Fibroblast of skin of scalp (primary cell): ENCODE measurements at regions not wholly inside any gene's neighbourhood (a gene's known extent, or its start where the extent isn't known, plus 50 kb on each side); places are given as distances from the start of the nearest gene placed in this dataset.
"Not testable (repeated sequence)": the region's sequence is repeated elsewhere in the genome, so short reads cannot be mapped to it uniquely, and the experiment has no call there.

Experiments used
- DNase-seq: peaks from one replicate; pipeline ENCODE4 v3.0.0-alpha.2; 2013

DNA sequence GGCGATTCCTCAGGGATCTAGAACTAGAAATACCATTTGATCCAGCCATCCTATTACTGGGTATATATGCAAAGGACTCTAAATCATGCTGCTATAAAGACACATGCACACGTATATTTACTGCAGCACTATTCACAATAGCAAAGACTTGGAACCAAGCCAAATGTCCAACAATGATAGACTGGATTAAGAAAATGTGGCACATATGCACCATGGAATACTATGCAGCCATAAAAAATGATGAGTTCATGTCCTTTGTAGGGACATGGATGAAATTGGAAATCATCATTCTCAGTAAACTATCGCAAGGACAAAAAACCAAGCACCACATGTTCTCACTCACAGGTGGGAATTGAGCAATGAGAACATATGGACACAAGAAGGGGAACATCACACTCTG is 93.1 kb upstream of the NT5E start:
- DNase-seq = not testable (repeated sequence)

DNA sequence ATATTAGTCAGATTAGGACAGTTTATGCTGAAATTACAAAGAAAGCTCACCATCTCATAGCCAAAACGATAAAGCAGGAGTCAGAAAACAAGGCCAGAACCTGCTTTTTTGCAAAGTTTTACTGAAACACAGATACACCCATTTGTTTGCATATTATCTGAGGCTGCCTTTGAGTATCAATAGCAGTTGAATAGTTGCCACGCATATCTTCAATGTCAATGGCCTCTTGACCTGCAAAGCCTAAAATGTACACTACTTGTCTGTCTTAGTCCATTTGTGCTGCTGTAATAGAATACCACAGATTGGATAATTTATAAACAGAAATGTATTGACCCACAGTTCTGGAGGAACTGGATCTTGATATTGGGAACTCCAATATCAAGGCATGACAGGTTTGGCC is 94.1 kb upstream of the NT5E start:
- no peak for DNase-seq

DNA sequence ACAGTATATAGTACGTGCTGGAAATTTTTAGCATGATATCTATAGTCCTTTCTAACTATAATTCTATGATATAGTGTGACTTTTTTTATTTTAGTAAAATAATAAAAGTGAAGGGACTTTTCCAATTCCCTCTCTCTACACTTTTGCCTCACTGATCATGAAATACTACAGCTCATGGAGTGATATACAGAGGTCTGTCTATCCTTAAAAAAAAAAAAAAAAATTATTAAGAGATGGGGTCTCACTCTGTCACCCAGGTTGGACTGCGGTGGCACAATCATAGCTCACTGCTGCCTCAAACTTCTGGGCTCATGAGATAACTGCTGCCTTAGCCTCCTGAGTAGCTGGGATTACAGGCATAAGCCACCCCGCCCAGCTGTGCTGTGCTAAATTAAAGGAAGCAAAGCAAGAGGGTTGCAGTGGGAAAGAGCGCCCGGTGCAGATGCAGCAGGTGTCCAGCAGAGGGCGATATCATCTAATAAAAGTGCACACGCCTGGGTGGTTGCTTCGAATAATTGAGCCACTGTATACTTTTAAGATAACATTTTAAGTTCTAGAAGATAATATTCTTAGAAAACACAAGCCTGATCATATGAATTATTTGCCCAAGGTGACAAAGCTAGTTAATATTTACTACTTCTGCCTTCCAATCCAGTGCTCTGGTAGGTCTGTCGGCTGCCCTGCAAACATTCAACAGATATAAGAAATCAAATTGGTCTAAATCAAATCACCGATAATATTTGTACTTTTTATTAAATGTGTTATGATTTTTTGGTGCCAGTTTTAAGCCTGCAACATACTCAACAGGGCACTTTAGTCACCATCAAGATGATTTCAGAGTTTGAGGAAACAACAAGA is 94.9 kb upstream of the NT5E start:
- DNase-seq = peak; percentile 71

DNA sequence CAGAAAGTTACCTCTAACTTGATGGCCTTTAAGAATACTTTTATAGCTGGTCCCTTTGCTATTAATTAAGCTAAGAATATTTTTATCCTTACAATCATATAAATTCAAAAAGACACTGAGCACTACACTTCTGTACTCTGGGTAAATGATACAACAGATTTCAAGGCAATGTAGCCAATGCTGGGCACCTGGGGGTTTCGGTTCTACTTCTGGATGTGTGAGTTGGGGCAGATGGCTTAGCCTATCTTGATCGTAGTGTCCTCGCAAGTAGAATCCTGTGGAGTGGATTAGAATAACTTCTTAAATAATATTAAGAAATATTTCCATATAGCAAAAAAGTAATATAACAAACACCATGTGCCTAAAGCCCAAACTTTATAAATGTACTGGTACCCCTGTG is 96.9 kb upstream of the NT5E start:
- DNase-seq = no peak

DNA sequence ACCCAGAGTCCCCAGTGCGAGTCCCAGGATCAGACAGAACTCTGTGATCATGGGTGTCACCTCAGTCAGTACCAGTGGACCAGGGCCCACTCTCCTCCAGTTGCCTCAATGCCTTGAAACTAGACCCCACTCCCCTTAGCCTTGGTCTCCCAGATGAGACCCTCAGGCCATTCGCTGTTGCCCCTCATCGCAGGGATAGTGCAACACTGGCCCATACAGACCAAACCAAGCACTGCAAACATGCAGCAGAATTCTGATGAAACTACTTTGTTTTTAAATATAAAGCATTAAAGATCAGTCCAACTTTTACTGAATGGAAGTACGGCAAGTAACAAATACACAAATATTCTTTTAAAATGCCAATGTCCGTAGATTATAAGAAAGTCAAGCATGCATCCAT is 101.2 kb upstream of the NT5E start:
- peak; percentile 7 for DNase-seq

DNA sequence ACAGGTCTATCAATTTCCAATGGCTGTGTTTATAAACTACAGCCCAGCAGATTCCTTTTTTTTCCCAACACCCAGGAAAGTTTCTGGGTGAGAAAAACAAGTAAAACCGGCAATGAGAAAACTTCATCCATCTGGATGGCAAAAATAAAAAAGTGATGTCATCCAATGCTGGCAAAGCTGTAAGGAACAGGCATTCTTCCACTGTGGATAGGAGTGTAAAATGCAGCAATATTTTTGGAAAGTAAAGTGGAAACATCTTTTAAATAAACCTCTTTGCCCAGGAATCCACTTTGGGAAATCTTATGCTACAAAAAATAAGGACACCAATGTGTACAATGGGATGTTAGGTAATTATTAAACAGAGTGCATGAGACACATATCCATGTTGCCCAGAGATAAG is 102.1 kb upstream of the NT5E start:
- peak; percentile 14 for DNase-seq

DNA sequence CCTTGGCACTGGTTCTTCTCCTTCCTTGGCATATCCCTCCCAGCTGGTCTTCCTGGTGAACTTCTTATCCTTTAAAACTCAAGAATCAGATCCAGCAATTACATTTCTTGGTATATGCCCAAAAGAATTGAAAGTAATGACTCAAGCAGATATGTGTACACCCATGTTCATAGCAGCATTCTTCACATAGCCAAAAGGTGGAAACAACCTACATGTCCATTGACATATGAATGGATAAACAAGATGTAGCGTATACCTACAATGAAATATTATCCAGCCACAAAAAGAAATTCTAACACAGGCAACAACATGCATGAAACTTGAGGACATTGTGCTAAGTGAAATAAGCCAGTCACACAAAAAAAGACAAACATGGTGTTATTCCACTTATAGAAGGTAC is 103.7 kb upstream of the NT5E start:
- no peak for DNase-seq

DNA sequence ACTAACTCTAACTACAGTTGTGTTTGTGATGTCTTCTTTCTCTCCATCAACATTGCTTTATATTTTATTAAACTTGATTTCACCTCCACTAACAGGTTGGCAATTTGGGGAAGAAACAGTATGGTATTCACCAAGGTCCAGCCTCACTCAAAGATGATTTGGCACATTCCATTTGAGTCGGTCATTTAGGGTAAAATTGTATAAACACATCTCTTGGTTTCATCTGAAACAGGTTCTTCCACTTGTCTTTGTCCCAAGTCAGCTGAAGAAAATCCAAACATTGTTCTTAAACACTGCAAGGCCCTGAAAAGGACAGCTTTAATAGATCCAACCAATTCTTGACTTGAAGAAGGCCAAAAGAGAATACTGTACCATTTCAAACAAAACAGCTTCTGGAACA is 104.9 kb upstream of the NT5E start:
- no peak for DNase-seq

DNA sequence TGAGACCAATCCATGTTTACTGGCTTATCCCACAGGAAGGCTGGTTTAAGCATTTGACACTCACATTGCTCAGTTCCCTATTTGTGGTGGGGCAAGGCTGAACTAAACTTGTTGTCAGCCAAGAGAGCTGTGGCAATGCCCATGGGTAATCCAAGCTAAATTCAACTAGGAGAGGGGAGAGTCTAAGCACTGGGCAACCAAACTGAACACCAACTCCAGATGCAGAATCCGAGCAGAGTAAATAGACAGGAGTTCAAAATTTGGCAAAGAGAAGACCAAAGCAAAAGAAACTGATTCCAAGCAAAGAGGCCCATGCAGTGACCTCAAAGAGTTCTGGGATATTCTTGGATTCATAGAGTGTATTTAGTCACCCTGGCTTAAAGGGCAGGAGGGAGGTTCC is 106.5 kb upstream of the NT5E start:
- DNase-seq = no peak

DNA sequence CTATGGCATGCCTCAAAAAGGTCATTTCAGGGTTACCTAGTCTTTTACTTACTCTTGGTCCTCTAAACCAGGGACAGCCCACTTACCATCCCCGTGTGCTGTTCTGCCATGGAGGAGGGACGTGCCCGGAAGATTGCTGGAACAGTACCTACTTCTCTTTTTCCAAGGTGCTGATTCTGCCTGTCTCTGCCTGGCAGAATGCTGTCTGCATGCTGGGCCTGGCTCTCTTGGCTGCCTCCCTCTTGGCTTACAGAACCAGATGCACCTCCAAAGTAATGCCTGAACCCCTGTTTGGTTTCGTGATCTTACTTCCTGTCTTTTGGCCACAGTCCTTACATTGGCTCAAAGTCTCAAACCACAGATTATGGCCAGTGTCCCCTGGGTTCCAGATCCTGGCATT is 120.7 kb upstream of the NT5E start:
- DNase-seq = no peak

DNA sequence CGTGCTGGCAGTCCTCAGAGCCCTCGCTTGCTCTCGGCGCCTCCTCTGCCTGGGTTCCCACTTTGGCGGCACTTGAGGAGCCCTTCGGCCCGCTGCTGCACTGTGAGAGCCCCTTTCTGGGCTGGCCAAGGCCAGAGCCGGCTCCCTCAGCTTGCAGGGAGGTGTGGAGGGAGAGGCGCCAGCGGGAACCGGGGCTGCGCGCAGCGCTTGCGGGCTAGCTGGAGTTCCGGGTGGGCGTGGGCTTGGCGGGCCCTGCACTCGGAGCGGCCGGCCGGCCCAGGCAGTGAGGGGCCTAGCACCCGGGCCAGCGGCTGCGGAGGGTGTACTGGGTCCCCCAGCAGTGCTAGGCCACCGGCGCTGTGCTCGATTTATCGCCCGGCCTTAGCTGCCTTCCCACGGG is 124.1 kb upstream of the NT5E start:
- DNase-seq = not testable (repeated sequence)

DNA sequence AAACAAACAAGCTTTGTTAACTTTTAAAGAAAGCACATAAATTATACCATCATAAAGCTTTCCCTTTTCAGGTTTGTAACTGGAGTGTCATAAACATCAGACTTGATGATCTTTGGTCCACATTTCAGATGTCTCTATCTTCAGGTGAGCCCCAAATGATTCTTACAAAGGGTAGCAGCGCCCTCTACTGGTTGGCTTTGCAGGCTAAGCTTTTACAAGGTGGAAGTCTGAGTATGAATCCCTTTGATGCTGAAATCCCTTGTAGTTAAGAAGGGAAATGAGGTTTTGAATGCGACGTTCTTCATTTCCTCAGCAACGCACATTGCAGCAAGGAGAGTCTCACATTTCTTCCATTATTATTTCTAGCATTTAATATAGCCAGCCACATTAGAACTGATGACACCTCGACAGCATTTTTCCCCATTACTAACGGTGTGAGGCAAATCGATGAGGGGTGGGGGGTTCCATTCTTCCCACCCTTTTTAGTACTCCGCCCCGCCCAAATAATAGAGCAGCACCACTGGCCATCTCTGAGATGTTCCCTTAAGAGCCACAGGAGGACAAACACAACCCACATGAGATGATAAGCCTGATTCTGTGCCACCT is 126.3 kb upstream of the NT5E start:
- peak; percentile 77 for DNase-seq

DNA sequence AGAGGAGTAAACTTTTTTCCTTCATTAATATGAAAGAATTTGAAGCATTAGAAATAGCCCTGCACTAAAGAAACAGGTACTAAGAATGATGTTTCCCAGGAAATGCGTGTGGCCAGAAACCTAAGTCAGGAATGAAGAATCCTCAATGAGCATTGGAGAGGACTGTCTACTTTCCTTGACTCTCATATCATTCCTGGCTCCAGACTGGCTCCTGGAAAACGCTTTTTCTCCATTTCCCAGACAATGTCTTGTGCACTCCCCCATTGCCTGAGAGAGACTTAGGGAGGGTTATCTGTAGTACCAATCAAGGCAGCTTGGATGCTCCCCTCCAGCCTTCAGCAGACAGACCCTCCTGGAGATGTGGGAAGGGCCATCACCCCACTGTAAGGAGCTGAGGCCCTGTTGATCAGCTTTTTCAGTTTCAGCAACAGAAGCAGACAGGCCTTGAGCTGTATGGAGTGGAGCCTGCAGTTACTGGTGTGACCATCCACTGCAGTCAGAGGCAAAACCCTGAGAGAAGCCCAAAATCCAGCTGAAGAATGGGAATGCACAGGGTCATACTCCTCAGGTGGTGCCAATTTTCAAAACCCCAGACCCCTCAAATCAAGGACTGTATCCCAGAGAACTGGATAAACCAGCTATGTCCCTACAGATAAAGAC is 127.3 kb upstream of the NT5E start:
- no peak for DNase-seq

DNA sequence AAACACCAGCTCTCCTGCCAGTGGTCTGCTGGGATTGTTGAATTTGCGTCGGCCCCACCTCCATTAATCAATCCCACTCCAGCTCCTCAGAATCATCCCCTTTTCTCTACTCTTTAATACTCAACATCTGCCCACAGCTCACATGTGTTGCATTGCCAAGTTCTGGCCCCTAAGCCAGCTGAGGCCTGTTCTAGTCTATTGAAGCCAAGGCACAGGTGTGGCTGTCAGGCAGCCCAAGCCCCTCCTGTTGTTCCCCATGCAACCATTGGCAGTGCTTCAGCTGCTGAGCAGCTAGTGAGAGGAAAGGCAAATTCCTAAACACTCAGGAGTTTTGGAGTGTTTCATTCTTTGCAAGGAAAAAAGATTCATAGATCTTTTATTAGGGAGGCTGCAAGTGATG is 128.0 kb upstream of the NT5E start:
- DNase-seq = no peak

DNA sequence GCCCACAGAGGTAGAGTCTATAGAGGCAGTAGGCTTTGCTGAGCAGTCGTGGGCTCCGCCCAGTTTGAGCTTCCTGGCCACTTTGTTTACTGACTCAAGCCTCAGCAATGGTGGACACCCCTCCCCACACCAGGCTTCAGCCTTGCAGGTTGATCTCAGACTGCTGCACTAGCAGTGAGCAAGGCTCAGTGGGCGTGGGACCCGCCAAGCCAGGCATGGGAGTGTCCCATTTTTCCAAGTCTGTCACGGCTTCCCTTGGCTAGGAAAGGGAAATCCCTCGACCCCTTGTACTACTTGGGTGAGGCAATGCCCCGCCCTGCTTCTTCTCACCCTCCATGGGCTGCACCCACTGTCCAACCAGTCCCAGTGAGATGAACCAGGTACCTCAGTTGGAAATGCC is 135.3 kb upstream of the NT5E start:
- no peak for DNase-seq

DNA sequence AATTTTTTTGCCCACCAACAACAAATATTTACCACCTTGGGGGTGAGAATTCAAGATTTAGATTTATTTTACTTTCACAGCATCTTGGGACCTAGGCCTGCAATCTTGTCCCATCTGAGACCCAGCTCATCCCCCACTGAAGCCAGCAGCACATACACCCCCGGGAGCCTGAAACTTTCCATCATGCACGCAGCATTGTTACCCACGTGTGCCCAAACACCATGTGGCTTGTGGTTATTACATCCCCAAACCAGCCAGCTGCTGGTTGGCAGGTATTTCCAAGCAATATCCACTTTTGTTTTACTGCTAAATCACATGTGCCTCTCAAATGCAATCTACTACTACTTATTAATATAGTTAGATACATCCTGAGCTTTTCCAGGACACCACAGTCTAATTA is 149.3 kb upstream of the NT5E start:
- DNase-seq = no peak

DNA sequence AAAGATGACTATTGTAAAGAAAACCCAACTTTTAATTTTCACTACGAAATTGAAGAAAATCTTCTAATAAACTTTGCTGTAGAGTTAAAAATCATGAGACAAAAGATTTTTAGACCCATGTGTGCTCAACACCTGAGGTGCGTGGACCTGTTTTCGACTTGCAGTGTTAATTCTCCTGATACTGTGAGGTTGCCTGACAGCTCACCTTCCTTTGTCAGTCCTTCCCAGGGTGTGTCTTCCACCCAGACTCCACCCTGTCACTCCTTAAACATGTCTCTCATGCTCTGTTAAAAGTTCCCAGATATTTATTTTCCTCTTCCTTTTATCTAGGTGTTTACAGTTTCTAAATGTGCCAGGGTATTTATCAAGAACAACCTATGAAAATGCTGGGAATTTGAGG is 151.3 kb upstream of the NT5E start:
- no peak for DNase-seq

DNA sequence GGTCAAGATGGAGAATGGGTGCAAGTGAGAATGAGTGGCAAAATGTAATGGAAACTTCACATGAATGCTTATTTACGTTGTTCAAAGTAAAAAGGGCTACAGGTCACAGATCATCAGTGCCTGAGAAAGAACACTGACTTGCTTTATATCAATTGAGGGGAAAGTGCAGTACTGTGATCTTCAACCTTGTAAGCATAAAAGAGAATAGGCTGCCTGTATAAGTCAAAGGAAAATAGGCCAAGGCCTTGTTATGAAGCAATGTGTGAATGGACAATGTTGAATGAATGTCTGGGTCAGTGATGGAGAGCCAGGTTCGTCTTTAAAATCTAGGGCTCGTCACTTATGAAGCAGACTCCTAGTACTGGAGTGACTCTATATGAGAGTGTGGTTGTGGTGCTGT is 158.6 kb upstream of the NT5E start:
- no peak for DNase-seq

DNA sequence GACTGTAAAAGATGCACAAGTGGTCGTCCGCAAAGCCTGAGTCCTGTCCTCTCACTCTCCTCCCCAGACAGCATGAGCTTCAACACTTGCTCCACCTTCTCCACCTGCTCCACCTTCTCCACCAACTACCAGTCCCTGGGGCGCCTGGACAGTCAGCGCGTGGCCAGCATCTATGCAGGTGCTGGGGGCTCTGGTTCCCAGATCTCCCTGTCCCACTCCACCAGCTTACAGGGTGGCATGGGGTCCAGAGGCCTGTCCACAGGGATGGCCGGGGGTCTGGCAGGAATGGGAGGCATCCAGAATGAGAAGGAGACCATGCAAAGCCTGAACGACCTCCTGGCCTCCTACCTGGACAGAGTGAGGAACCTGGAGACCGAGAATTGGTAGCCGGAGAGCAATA is 162.2 kb upstream of the NT5E start:
- no peak for DNase-seq

DNA sequence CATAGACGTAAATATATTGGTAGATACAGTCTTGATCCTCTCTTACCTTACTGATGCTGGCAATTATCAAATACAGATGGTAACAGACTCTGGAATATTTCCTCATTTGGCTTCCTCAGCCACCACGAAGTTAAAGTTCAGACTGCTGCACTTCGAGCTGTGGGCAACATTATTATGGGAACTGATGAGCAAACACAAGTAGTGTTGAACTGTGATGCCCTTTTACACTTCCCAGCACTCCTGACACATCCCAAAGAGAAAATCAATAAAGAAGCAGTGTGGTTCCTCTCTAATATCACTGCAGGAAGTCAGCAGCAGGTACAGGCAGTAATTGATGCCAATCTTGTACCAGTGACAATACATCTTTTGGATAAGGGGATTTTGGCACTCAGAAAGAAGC is 162.7 kb upstream of the NT5E start:
- no peak for DNase-seq

DNA sequence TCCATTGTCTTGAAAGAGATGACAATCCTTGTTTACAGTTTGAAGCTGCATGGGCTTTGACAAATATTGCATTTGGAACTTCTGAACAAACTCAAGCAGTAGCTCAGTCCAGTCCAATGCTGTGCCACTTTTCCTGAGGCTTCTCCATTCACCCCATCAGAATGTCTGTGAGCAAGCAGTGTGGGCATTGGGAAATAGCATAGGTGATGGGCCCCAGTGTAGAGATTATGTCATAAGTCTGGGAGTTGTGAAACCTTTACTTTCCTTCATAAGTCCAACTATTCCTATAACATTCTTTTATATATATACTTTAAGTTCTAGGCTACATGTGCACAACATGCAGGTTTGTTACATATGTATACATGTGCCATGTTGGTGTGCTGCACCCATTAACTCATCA is 163.4 kb upstream of the NT5E start:
- DNase-seq = not testable (repeated sequence)

DNA sequence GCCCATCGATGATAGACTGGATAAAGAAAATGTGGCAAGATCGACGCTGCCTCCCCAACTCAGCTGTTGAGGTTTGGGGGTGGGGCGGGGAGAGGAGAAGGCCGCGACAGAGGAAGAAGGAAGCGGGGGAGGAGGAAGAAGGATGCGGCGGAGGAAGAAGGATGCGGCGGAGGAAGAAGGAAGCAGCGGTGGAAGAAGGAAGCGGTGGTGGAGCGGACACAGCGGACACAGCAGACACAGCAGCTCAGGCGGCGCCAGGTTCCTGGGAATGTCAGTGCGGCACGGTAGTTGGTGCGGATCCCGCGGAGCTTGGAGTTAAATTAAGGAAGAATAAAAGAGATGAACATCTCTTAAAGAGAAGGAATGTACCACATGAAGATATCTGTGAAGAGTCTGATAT is 163.9 kb upstream of the NT5E start:
- DNase-seq = no peak

DNA sequence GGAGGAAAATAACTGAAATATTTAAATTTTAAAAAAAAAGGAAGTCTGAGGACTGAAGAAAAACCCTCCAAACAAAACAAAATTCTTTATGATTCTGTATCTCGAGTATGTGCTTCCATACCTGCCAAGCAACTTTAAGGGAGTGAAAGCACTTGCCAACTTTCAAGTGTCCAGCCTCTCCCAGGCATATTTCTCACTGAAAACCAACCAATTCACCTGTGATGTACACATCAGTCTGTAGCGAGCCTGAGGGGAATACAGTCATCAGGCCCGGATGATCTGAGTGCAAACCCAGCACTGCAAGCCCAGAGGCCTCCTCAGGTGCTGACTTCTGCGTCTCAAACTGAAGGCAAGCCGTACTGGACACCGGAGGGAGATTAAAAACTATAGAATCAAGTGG is 164.8 kb upstream of the NT5E start:
- DNase-seq = no peak

DNA sequence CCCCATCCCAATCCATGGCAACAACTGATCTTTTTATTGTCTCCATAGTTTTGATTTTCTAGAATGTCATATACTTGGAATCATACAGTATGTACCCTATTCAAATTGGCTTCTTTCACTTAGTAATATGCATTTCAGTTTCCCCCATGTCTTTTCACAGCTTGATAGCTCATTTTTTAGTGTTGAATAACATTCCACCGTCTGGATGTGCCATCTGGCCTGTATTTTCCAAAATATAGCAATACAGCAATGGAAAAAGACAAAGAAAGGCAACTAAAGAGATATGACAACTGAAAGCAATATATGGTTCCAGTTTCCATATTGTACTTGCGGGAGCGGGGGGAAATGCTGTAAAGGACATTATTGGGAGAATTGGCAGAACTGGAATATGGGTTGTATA is 166.4 kb upstream of the NT5E start:
- peak; percentile 24 for DNase-seq
